HG03280 (cell line): ENCODE measurements at regions not wholly inside any gene's neighbourhood (a gene's known extent, or its start where the extent isn't known, plus 50 kb on each side); places are given as distances from the start of the nearest gene placed in this dataset.
"Not testable (repeated sequence)": the region's sequence is repeated elsewhere in the genome, so short reads cannot be mapped to it uniquely, and the experiment has no call there.

Experiments used
- ATAC-seq: cut with Tn5 transposase; IDR thresholded peaks from one replicate; pipeline ENCODE4 v1.9.1; 2021; ENCODE audit warnings: mild to moderate bottlenecking, moderate library complexity; ENCODE audit not compliant: unreplicated experiment

DNA sequence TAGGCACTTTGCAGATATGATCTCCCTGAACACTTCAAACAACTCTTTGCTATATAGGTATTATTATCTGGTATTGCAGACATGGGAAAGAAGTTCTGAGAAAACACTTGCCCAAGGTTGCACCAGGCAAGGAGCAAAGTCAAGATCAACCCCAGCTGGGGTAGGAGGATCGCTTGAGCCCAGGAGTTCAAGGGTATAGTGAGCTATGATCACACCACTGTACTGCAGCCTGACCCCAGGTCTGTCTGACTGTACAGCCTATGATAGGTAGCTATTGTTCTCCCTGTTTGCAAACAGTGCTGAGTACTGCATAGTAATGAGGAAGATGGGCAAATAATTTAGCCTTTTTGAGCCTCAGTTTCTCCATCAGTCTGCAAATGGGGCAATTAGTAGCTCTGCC lies 60.5 kb upstream of the GRK3 start:
- not testable (repeated sequence) for ATAC-seq

DNA sequence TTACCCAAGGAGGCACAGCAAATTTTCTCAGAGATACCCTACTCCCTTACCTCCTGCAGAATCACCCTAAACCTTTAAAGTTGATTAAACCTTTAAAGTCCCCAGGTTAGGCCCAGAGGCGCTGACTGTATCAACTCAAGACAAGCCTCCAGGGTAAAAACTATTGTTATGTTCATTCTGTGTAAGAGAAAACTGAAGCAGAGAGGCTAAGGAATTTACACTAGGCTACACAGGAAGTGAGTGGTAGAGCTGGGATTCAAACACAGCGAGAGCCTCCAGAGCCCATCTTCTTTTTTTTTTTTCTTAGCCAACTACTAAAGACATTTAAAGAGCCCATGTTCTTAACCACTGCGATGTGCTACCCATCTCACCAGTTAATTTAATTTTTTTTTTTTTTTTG lies 56.3 kb upstream of the GRK3 start:
- no peak for ATAC-seq

DNA sequence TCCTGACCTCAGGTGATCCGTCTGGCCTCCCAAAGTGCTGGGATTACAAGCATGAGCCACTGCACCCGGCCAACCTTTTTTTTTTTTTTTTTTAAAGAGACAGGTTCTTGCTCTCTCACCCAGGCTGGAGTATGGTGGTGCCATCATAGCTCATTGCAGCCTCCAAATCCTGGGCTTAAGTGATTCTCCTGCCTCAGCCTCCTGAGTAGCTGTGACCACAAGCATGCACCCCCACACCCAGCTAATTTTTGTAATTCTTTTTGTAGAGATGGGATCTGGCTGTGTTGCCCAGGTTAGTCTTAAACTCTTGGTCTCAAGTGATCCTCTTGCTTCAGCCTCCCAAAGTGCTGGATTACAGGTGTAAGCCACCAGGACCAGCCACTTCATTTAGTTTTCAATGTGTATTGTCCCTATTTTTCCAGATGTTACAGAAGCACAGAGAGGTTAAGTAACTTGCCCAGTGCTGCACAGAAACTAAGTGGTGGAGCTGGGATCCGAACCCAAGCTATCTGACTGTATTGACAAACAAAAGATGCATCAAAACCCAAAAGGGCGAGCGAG lies 55.6 kb upstream of the GRK3 start:
- ATAC-seq = no peak

DNA sequence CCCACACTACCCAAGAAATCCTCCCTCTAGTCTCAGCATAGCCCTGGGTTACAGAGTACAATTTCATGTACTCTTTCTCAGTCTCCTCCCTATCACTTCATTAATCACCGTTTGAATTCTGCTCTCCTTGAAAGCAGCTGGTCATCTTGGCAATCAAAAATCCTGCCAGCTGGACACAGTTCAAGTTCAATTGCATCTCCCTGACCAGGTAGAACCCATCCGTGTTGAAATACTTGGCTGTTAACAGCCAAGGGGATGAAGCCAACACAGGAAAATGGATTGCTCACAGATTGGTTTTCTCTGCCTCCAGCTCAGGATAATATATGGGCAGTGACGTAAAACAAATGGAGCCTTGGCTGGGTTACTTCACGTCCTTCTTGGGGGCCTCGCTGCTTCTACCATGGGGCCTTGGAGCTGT lies 55.1 kb upstream of the GRK3 start:
- ATAC-seq = no peak

DNA sequence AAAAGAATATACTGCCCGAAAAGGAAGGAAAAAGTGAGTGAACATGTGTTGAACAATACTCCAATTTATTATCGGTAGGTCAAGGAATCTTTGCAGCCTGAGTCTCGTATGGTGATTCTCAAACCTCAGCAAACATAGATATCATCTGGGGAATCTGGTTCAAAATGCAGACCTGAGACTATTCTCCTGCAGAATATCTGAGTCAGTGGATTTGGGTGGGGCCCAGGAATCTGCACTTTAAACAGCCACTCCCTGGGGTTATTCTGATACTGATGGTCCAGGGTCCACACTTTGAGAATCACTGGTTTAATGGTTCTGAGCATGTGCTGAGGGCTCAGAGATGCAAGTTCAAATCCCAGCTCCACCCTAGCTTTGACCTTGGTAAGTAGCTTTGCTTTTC lies 53.6 kb upstream of the GRK3 start:
- no peak for ATAC-seq

DNA sequence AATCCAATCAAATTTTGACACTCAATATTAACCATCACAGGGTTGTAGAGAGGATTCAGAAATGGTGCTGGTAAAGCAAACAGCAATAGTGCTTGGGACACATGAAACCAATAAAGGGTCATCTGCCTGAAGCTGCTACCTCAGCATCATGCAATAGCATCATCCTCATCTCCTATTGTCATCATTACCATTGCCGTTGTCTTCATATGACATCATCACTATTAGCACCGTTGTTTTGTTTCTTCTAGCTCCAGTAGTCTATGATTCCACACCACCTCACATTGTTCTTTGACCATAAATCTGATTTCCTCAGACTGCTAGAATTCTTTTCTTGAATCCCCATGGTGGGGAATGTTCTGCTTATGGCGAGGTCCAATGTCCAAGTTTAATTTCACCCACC lies 52.8 kb upstream of the GRK3 start:
- ATAC-seq = no peak

DNA sequence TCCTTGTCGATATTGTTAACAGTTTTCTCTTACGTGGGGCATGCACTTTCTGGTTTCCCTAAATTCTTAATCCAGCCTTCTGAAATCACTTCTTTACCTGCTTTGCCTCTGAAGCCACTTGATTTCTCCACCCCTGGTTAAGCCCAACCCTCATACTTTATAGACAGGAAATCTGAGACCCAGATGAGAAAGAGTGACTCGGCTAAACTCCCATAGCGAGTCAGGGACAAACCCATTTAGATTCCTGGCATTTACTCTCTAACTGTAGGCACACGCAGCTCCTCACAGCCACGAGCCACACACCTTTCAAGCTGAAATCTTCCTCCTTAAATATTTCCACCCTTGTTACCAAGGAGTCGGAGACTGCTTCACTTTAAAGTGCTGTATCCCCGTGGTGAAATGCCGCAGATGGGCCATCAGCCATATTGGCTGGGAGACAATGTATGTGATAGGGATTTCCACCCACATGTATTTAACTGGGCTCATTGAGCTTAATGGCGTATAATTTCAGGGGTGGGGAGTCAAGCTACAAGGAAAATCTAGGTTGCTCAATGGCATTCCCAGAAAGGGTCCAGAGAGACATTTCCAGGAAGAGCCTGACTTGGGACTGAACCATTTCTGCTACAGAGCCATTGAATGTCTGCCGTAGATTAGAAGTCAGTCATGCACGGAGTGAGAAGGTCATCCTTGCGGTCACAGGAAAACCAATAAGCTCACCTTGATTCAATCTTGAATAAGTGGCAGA lies 49.9 kb upstream of the GRK3 start:
- ATAC-seq = no peak
